ENCODE measurements at regions not wholly inside any gene's neighbourhood (a gene's known extent, or its start where the extent isn't known, plus 50 kb on each side); places are given as distances from the start of the nearest gene placed in this dataset.

DNA sequence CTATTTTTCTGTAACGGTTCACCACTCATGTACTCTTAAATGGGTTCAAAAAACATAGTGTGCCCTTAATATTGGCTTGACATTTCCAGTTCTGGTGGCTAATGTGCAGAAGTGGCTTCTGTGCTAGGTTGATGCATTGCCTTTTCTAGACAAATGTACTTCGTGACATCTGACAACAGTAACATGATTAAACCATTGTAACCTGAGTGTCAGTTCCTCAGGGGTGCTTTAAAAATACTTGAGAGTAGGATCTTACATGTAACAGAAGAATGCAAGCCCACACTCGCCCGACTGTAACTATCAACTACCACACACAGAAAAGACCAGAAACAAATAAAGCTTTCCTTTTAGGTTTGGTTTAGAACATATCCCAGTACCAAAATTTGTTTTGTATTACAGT lies 393.4 kb upstream of the NFE2L3 start:
- no peak overlapping the region for H3K4me2 ChIP-seq (ENCODE audit: extremely low read depth, insufficient read depth, low read length)
- no peaks in the 10 kb centered on the region for H3K79me2 ChIP-seq (ENCODE audit: control insufficient read depth, insufficient read depth, low read length)
- no peak overlapping the region for H3K9ac ChIP-seq (ENCODE audit: insufficient read depth, low read length)

DNA sequence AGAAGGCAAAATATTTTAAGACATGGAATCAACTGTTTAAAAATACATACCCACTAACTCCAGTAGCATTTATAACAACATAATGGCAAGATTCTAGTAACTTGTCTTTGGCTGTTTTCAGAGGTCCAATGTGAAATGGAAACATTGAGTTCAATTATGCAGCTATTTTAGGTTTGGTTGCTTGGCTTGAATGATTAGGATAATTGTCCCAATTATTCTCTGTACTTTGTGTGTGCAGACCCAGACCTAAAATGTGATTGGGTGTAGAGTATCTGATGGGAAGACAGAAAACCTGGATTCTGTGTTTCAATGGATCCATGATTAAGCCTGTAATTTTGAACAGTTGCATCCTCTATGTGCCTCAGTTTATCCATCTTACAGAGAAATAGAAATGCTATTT lies 392.7 kb upstream of the NFE2L3 start:
- no peaks in the 10 kb centered on the region for H3K4me1 ChIP-seq (ENCODE audit: control insufficient read depth, extremely low read depth, insufficient read depth, low read length)
- DNase-seq (ENCODE audit: low read depth in 2 of 2) = no peak
- no peaks in the 10 kb centered on the region for H3K79me2 ChIP-seq (ENCODE audit: control insufficient read depth, insufficient read depth, low read length)
- no peaks in the 10 kb centered on the region for H3K36me3 ChIP-seq (ENCODE audit: control insufficient read depth, insufficient read depth, low read length)
- no peaks in the 10 kb centered on the region for H3K9me3 ChIP-seq (ENCODE audit: control insufficient read depth, insufficient read depth, low read depth, low read length)
- no peak overlapping the region for H2AFZ ChIP-seq (ENCODE audit: low read length)
- TF ChIP-seq EZH2 (IDR thresholded peaks at IDR 0.05; ENCODE audit: low read length, missing control alignments) = no peak
- TF ChIP-seq, protein P1, sequence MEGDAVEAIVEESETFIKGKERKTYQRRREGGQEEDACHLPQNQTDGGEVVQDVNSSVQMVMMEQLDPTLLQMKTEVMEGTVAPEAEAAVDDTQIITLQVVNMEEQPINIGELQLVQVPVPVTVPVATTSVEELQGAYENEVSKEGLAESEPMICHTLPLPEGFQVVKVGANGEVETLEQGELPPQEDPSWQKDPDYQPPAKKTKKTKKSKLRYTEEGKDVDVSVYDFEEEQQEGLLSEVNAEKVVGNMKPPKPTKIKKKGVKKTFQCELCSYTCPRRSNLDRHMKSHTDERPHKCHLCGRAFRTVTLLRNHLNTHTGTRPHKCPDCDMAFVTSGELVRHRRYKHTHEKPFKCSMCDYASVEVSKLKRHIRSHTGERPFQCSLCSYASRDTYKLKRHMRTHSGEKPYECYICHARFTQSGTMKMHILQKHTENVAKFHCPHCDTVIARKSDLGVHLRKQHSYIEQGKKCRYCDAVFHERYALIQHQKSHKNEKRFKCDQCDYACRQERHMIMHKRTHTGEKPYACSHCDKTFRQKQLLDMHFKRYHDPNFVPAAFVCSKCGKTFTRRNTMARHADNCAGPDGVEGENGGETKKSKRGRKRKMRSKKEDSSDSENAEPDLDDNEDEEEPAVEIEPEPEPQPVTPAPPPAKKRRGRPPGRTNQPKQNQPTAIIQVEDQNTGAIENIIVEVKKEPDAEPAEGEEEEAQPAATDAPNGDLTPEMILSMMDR (conservative IDR thresholded peaks at IDR 0.05 in 1 of 2, IDR thresholded peaks at IDR 0.05 in 1 of 2; ENCODE audit: low read depth in 1 of 2, low read length in 2 of 2) = no peak
- no peak overlapping the region for H3K27ac ChIP-seq (ENCODE audit: insufficient read depth, low read length)
- H4K20me1 ChIP-seq (ENCODE audit: control insufficient read depth, extremely low read depth, insufficient read depth, low read length) = no peaks in the 10 kb centered on the region
- no peaks in the 10 kb centered on the region for H3K27me3 ChIP-seq (ENCODE audit: control insufficient read depth, insufficient read depth, low read length)
- H3K4me2 ChIP-seq (ENCODE audit: extremely low read depth, insufficient read depth, low read length) = no peak overlapping the region
- H3K9ac ChIP-seq (ENCODE audit: insufficient read depth, low read length) = no peak overlapping the region
- H3K4me3 ChIP-seq (replicated peaks in 1 of 4; ENCODE audit: control extremely low read depth in 1 of 4, insufficient read depth in 1 of 4, low read depth in 3 of 4, low read length in 4 of 4) = no peak overlapping the region

More for the DNA sequence above, 393.4 kb upstream of the NFE2L3 start:
- Histone ChIP-seq H3K9me3 (ENCODE audit: control insufficient read depth, insufficient read depth, low read depth, low read length) (no peaks in the 10 kb centered on the region), H4K20me1 (ENCODE audit: control insufficient read depth, extremely low read depth, insufficient read depth, low read length) (no peaks in the 10 kb centered on the region), H3K27ac (ENCODE audit: insufficient read depth, low read length) (no peak overlapping the region), H3K36me3 (ENCODE audit: control insufficient read depth, insufficient read depth, low read length) (no peaks in the 10 kb centered on the region), H2AFZ (ENCODE audit: low read length) (no peak overlapping the region), H3K4me3 (replicated peaks in 1 of 4; ENCODE audit: control extremely low read depth in 1 of 4, insufficient read depth in 1 of 4, low read depth in 3 of 4, low read length in 4 of 4) (no peak overlapping the region), H3K4me1 (ENCODE audit: control insufficient read depth, extremely low read depth, insufficient read depth, low read length) (no peaks in the 10 kb centered on the region), H3K27me3 (ENCODE audit: control insufficient read depth, insufficient read depth, low read length) (no peaks in the 10 kb centered on the region)
- no peak for DNase-seq (ENCODE audit: low read depth in 2 of 2)
- TF ChIP-seq, protein P1 (conservative IDR thresholded peaks at IDR 0.05 in 1 of 2, IDR thresholded peaks at IDR 0.05 in 1 of 2; ENCODE audit: low read depth in 1 of 2, low read length in 2 of 2) = no peak
- TF ChIP-seq EZH2 (IDR thresholded peaks at IDR 0.05; ENCODE audit: low read length, missing control alignments) = no peak

DNA sequence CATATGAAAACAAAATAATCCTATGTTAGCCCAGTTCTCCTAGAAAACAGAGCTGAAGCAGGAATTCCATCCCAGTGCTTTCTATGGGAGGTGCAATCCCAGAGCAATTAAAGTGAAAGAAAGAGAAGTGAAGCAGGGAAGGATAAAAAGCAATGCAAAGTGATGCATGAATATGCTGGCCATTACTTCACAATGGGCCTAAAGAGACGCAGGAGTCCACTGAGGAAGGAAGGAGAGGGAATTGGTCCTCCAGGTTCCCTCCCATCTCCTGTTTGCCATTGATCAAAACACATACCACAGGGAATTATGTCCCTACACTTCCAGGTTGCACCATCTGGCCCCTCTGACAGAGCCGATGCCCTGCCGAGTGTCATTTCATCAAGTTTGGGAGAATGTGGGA lies 392.2 kb upstream of the NFE2L3 start:
- TF ChIP-seq EZH2 (IDR thresholded peaks at IDR 0.05; ENCODE audit: low read length, missing control alignments) = no peak
- TF ChIP-seq, protein P1 (conservative IDR thresholded peaks at IDR 0.05 in 1 of 2, IDR thresholded peaks at IDR 0.05 in 1 of 2; ENCODE audit: low read depth in 1 of 2, low read length in 2 of 2) = no peak
- no peaks in the 10 kb centered on the region for H3K27me3 ChIP-seq (ENCODE audit: control insufficient read depth, insufficient read depth, low read length)
- no peaks in the 10 kb centered on the region for H4K20me1 ChIP-seq (ENCODE audit: control insufficient read depth, extremely low read depth, insufficient read depth, low read length)
- H3K79me2 ChIP-seq (ENCODE audit: control insufficient read depth, insufficient read depth, low read length) = no peaks in the 10 kb centered on the region
- DNase-seq (ENCODE audit: low read depth in 2 of 2) = no peak
- no peaks in the 10 kb centered on the region for H3K4me1 ChIP-seq (ENCODE audit: control insufficient read depth, extremely low read depth, insufficient read depth, low read length)
- H3K4me2 ChIP-seq (ENCODE audit: extremely low read depth, insufficient read depth, low read length) = no peak overlapping the region
- H3K27ac ChIP-seq (ENCODE audit: insufficient read depth, low read length) = no peak overlapping the region
- H3K4me3 ChIP-seq (replicated peaks in 1 of 4; ENCODE audit: control extremely low read depth in 1 of 4, insufficient read depth in 1 of 4, low read depth in 3 of 4, low read length in 4 of 4) = no peak overlapping the region
- H3K9me3 ChIP-seq (ENCODE audit: control insufficient read depth, insufficient read depth, low read depth, low read length) = no peaks in the 10 kb centered on the region
- H2AFZ ChIP-seq (ENCODE audit: low read length) = no peak overlapping the region
- no peak overlapping the region for H3K9ac ChIP-seq (ENCODE audit: insufficient read depth, low read length)
- no peaks in the 10 kb centered on the region for H3K36me3 ChIP-seq (ENCODE audit: control insufficient read depth, insufficient read depth, low read length)
